Endothelial cell (in vitro differentiated cells): ENCODE measurements at regions not wholly inside any gene's neighbourhood (a gene's known extent, or its start where the extent isn't known, plus 50 kb on each side); places are given as distances from the start of the nearest gene placed in this dataset.

Source experiments
- DNase-seq: peaks from one replicate; pipeline ENCODE4 v3.0.0; 2021; ENCODE audit warnings: low spot score
- H3K27ac Mint-ChIP-seq: one replicate; pipeline ENCODE4 v1.8.0; 2021; ENCODE audit warnings: mixed read lengths, inconsistent platforms; ENCODE audit not compliant: unreplicated experiment
- H3K27me3 Mint-ChIP-seq: one replicate; pipeline ENCODE4 v1.8.0; 2021; ENCODE audit warnings: mild to moderate bottlenecking, moderate library complexity, mixed read lengths, inconsistent platforms; ENCODE audit not compliant: unreplicated experiment
- H3K36me3 Mint-ChIP-seq: one replicate; pipeline ENCODE4 v1.8.0; 2021; ENCODE audit warnings: mild to moderate bottlenecking, low read depth, mixed read lengths, inconsistent platforms; ENCODE audit not compliant: unreplicated experiment
- H3K4me1 Mint-ChIP-seq: one replicate; pipeline ENCODE4 v1.8.0; 2021; ENCODE audit warnings: mild to moderate bottlenecking, mixed read lengths, inconsistent platforms; ENCODE audit not compliant: unreplicated experiment
- H3K4me3 Mint-ChIP-seq: one replicate; pipeline ENCODE4 v1.8.0; 2021; ENCODE audit warnings: mild to moderate bottlenecking, mixed read lengths, inconsistent platforms; ENCODE audit not compliant: unreplicated experiment
- H3K9me3 Mint-ChIP-seq: one replicate; pipeline ENCODE4 v1.8.0; 2021; ENCODE audit warnings: mixed read lengths, inconsistent platforms; ENCODE audit not compliant: unreplicated experiment
- CTCF ChIP-seq: fragments of 200-600 bp; sonication (generic); IDR thresholded peaks from one replicate; pipeline ENCODE4 v1.5.0; 2021; ENCODE audit warnings: antibody characterized with exemption; ENCODE audit not compliant: unreplicated experiment

DNA sequence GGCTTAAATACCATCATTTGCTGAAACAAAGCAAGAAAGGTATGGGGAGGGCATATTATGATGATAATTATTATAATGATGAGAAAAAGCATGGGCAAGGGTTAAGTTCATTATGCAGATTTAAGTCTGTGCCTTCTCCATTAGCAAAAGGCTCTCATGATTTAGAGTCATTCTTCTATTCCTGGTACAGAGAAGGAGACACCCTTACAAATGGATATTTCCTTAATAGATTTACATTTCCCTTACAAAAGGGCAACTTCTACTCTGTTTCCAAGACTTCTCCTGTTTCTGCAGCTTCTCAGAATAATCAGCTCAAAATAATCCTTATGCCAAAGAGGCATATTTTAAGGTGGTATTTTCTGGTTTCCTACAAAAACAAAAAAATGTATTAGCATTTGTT is 121.1 kb upstream of the CAMK1G start:
- H3K36me3 Mint-ChIP-seq, result peaks cover 3% of the 10 kb centered on the region

GRCh38 chr1:209463441-209463840 is 120.1 kb upstream of the CAMK1G start:
- DNase-seq, result no peak
- peaks cover 3% of the 10 kb centered on the region for H3K27me3 Mint-ChIP-seq
- no peak overlapping the region for H3K4me3 Mint-ChIP-seq
- no peak overlapping the region for H3K27ac Mint-ChIP-seq
- peaks cover 4% of the 10 kb centered on the region for H3K9me3 Mint-ChIP-seq
- H3K36me3 Mint-ChIP-seq, result peaks cover 3% of the 10 kb centered on the region
- no peak for TF ChIP-seq CTCF
- H3K4me1 Mint-ChIP-seq, result no peaks in the 10 kb centered on the region

More for the DNA sequence above, 121.1 kb upstream of the CAMK1G start:
- no peak overlapping the region for H3K4me3 Mint-ChIP-seq
- peaks cover 3% of the 10 kb centered on the region for H3K27me3 Mint-ChIP-seq
- H3K9me3 Mint-ChIP-seq, result peaks cover 4% of the 10 kb centered on the region
- no peak for DNase-seq
- TF ChIP-seq CTCF, result no peak
- no peaks in the 10 kb centered on the region for H3K4me1 Mint-ChIP-seq
- no peak overlapping the region for H3K27ac Mint-ChIP-seq

- no peak for DNase-seq
These were observed 110.5 kb upstream of the CAMK1G start for GRCh38 chr1:209473025-209473424.

GRCh38 chr1:209480345-209480744 is 103.2 kb upstream of the CAMK1G start:
- no peak for DNase-seq
- no peaks in the 10 kb centered on the region for H3K36me3 Mint-ChIP-seq
- no peak overlapping the region for H3K4me3 Mint-ChIP-seq
- H3K27me3 Mint-ChIP-seq, result peaks cover 4% of the 10 kb centered on the region
- no peak for TF ChIP-seq CTCF
- H3K27ac Mint-ChIP-seq, result no peak overlapping the region
- peaks cover 11% of the 10 kb centered on the region for H3K4me1 Mint-ChIP-seq
- no peaks in the 10 kb centered on the region for H3K9me3 Mint-ChIP-seq

More at GRCh38 chr1:209473025-209473424, 110.5 kb upstream of the CAMK1G start:
- H3K4me3 Mint-ChIP-seq, result no peak overlapping the region
- H3K36me3 Mint-ChIP-seq, result peaks cover 4% of the 10 kb centered on the region
- peaks cover 5% of the 10 kb centered on the region for H3K27me3 Mint-ChIP-seq
- no peak for TF ChIP-seq CTCF
- H3K9me3 Mint-ChIP-seq, result no peaks in the 10 kb centered on the region
- no peak overlapping the region for H3K27ac Mint-ChIP-seq
- no peaks in the 10 kb centered on the region for H3K4me1 Mint-ChIP-seq

GRCh38 chr1:209483691-209484090 is 99.8 kb upstream of the CAMK1G start:
- Mint-ChIP-seq H3K36me3 (no peaks in the 10 kb centered on the region), H3K4me3 (no peak overlapping the region)

More at GRCh38 chr1:209483691-209484090, 99.8 kb upstream of the CAMK1G start:
- Mint-ChIP-seq H3K27ac (no peak overlapping the region), H3K4me1 (peaks cover 18% of the 10 kb centered on the region), H3K27me3 (peaks cover 6% of the 10 kb centered on the region), H3K9me3 (no peaks in the 10 kb centered on the region)
- DNase-seq, result no peak
- TF ChIP-seq CTCF, result no peak
